ACC112 (cell line): ENCODE measurements at regions not wholly inside any gene's neighbourhood (a gene's known extent, or its start where the extent isn't known, plus 50 kb on each side); places are given as distances from the start of the nearest gene placed in this dataset.

ENCODE experiments used
- H2AFZ ChIP-seq: fragments of 200-600 bp; sonication (generic); one replicate; pipeline ENCODE4 v1.6.0; 2017; ENCODE audit warnings: antibody characterized with exemption, low read length; ENCODE audit not compliant: unreplicated experiment
- H3K27ac ChIP-seq: fragments of 200-600 bp; sonication (generic); 2 replicates; pipeline ENCODE4 v1.5.1; 2014; ENCODE audit warnings: low read depth, mild to moderate bottlenecking, antibody characterized with exemption, low read length, moderate library complexity
- H3K27me3 ChIP-seq: fragments of 200-600 bp; sonication (generic); 2 replicates; pipeline ENCODE4 v1.6.1; 2014; ENCODE audit warnings: mild to moderate bottlenecking, antibody characterized with exemption, low read length, moderate library complexity, mixed read lengths; ENCODE audit not compliant: insufficient read depth
- H3K36me3 ChIP-seq: fragments of 200-600 bp; sonication (generic); 2 replicates; pipeline ENCODE4 v1.6.1; 2016; ENCODE audit warnings: mild to moderate bottlenecking, antibody characterized with exemption, low read length, moderate library complexity, mixed read lengths; ENCODE audit not compliant: insufficient read depth
- H3K4me1 ChIP-seq: fragments of 200-600 bp; sonication (generic); one replicate; pipeline ENCODE4 v1.6.1; 2016; ENCODE audit warnings: low read length, mixed read lengths; ENCODE audit not compliant: insufficient read depth, unreplicated experiment, control insufficient read depth
- H3K4me3 ChIP-seq: fragments of 200-600 bp; sonication (generic); 2 replicates; pipeline ENCODE4 v1.5.1; 2014; ENCODE audit warnings: mild to moderate bottlenecking, low read depth, low read length
- H3K79me2 ChIP-seq: fragments of 200-600 bp; sonication (generic); one replicate; pipeline ENCODE4 v1.6.0; 2016; ENCODE audit warnings: low read length; ENCODE audit not compliant: control insufficient read depth, unreplicated experiment, insufficient read depth

DNA sequence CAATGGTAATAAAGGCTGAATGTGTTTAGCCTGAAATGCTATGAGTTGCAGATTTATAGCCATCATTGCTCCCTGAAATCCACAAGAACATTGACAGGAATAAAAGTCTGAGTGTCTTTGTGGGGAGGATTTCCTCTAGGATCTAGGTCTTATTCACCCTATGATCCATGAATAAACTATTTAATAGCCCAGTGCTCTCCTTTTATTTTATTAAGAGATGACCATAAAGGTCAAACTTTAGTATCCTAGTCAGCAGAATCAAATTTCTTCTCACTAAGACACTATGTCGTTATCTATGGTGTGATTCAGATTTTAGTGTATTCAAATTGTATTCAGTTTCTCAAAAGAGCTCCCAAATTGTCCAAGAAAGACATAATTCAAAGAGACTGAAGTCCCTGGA, 67.8 kb upstream of the AKR1E2 start:
- Histone ChIP-seq H3K36me3 (no peaks in the 10 kb centered on the region), H3K27ac (no peak overlapping the region), H3K4me3 (no peak overlapping the region), H3K27me3 (no peaks in the 10 kb centered on the region), H2AFZ (no peak overlapping the region), H3K79me2 (no peaks in the 10 kb centered on the region), H3K4me1 (peaks cover 4% of the 10 kb centered on the region)

DNA sequence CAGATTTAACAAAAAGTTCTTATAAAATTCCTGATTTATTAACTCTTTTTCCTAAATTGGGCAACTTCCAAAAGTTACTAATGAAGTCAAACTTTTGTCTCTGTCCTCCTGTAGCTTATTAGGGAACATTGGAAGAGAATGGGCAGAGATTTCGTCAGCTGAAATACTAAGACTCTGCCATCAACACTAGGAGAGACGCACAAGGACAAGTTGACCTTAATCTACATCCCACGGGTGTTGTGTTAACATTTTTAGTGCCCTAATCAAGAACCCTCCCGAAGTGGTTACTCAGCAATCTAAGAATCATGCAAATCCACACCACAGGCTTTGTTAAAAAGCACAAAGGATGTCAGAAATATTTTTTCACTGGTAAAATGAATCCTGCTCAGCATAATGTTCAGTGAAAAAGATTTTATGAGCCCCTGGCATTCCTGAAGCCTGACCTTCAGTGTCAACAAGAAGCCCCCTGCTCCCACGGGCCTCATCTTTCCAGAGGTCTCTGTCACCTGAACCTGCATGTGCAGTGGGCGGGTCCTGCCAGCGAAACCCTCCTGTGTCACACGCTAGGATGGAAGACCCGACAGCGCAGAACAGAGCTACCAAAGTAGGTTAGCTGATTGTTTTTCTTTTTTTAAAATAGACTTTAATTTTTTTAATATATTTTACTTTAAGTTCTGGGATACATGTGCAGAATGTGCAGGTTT, 70.6 kb upstream of the AKR1E2 start:
- Histone ChIP-seq H3K27ac (no peak overlapping the region), H3K36me3 (no peaks in the 10 kb centered on the region), H3K27me3 (no peaks in the 10 kb centered on the region), H3K4me3 (no peak overlapping the region), H3K79me2 (no peaks in the 10 kb centered on the region), H3K4me1 (no peaks in the 10 kb centered on the region), H2AFZ (no peak overlapping the region)

DNA sequence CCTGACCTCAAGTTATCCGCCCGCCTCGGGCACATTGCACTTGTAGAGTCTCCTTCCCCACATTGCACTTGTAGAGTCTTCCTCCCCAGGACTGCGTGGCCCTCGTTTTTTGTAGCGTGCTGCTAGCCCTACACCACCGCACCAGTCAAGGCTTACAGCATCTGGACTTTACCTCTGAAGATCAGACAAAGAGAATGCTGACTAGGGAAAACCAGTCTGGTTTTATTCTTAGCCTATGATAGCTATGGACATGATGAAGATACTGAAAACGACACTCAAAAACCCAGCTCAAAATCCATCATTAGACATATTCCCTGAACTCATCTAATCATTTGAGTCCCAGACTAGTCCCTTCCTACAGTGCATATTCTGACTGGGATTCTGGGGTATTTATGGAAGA, 71.9 kb upstream of the AKR1E2 start:
- no peaks in the 10 kb centered on the region for H3K36me3 ChIP-seq

DNA sequence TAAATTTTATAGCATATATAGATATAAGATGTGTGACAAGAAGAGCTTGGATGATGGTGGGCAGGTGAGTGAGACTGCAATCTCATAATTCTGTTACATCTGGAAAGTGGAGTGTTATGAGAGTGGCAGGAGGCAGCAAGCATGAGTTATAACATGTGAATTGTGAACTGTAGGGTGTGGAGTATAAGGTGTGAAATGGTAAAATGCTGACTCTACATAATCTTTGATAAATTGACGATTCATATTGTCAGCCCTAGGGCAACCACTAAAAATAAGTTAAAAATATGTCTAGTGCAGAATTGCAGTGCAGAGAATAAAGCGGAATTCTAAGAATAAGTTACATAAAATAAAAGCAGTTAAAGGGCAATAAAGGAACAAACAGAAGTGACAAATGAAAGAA, 74.8 kb upstream of the AKR1E2 start:
- H3K36me3 ChIP-seq: no peaks in the 10 kb centered on the region
- no peak overlapping the region for H3K27ac ChIP-seq
- no peak overlapping the region for H3K4me3 ChIP-seq
- H2AFZ ChIP-seq: no peak overlapping the region
- no peaks in the 10 kb centered on the region for H3K27me3 ChIP-seq
- no peaks in the 10 kb centered on the region for H3K79me2 ChIP-seq
- no peaks in the 10 kb centered on the region for H3K4me1 ChIP-seq

More for the DNA sequence above, 71.9 kb upstream of the AKR1E2 start:
- no peaks in the 10 kb centered on the region for H3K4me1 ChIP-seq
- H3K27me3 ChIP-seq: no peaks in the 10 kb centered on the region
- H3K27ac ChIP-seq: no peak overlapping the region
- H3K79me2 ChIP-seq: no peaks in the 10 kb centered on the region
- H3K4me3 ChIP-seq: no peak overlapping the region
- H2AFZ ChIP-seq: no peak overlapping the region

DNA sequence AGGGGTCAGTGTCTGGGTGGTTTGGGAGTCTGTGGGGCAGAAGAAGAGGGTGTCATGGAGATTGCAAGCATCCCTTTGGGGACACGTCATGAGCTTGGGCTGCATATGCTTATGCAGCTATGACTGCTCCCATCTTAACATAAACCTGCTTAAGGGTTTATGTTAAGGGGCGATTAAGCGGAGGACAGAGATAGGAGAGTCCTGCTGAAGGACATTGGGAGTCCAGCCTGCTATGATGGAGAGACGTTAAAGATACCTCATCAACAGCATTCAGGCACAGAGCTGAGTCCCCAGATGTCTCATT, 76.8 kb upstream of the AKR1E2 start:
- no peak overlapping the region for H2AFZ ChIP-seq
- H3K27me3 ChIP-seq: no peaks in the 10 kb centered on the region
- no peaks in the 10 kb centered on the region for H3K79me2 ChIP-seq
- H3K27ac ChIP-seq: no peak overlapping the region
- H3K4me3 ChIP-seq: no peak overlapping the region
- H3K36me3 ChIP-seq: no peaks in the 10 kb centered on the region
- no peaks in the 10 kb centered on the region for H3K4me1 ChIP-seq

DNA sequence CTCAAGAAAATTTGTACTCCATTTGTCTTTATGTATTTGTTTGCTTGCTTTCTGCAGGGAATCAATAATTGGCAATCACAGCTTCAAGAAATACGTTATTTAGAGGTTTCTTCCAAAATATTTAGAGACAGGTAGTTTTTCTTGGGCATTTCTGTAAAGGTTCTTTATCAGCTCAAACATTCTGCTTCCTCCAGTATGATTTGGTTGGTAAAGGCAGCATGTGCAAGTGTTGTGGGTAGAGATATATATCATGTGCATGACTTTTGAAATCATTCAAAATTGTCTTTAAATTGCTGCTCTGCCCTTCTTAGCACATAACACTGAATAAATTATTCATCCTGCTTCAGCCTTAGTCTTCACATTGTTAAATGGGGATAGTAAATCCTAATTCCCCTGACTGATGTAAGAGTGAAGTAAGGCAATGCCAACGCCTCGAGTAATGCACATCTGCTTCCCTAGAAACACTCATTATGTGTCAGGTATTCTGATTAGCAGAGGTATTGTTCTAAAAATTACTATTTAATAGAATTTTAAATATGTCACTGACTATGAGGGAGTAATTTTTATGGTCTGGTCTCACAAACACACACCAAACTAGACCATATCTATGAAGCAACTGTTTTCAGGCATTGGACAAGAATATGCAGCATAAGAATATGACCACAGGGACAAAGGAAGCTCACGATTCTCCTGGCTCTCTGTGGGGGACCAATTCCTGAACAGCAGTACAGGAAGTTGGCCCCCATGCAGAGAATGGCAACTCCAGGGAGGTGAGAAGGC, 77.3 kb upstream of the AKR1E2 start:
- H3K36me3 ChIP-seq: no peaks in the 10 kb centered on the region
- H3K79me2 ChIP-seq: no peaks in the 10 kb centered on the region

DNA sequence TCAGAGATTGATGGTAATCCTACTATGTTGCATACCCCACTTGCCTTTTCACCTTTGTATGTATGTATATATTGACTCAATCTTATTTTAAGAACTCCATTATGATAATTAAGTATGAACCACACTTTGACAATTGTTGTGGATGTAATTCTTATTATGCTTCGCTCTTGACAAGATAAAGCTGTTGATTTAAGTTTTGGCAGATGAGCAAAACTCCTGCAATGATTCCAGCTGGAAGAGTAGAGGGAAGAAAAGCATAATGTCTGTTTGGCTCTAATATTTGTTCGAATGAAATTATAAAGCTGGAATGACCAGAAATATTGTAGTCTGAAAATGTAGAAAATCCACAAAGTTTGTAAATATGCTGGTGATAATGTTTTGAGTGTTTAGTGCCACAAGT, 83.8 kb upstream of the AKR1E2 start:
- Histone ChIP-seq H3K36me3 (no peaks in the 10 kb centered on the region), H3K4me1 (no peaks in the 10 kb centered on the region), H3K27ac (no peak overlapping the region), H2AFZ (no peak overlapping the region), H3K4me3 (no peak overlapping the region), H3K79me2 (no peaks in the 10 kb centered on the region), H3K27me3 (no peaks in the 10 kb centered on the region)

More for the DNA sequence above, 77.3 kb upstream of the AKR1E2 start:
- no peaks in the 10 kb centered on the region for H3K27me3 ChIP-seq
- H2AFZ ChIP-seq: no peak overlapping the region
- H3K4me1 ChIP-seq: no peaks in the 10 kb centered on the region
- no peak overlapping the region for H3K4me3 ChIP-seq
- H3K27ac ChIP-seq: no peak overlapping the region

DNA sequence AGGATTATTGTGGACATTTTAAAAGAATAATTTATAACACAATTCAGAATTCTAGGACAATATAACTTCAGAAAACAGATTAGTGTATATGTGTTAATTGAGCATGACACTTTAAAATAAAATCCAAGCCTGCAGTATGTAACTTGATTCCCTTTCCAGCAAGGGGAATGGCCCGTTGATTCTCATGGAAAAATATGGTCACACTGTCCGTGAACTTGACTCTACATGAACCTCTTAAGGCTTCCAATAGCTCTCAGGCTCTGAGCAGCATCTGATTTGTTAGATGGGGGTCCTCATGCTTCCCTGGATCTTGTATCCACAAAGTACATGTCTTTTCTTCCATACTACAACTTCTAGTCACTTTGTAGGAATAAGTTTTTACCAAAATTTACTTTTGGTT, 85.5 kb upstream of the AKR1E2 start:
- Histone ChIP-seq H3K27ac (no peak overlapping the region), H3K4me1 (no peaks in the 10 kb centered on the region)

DNA sequence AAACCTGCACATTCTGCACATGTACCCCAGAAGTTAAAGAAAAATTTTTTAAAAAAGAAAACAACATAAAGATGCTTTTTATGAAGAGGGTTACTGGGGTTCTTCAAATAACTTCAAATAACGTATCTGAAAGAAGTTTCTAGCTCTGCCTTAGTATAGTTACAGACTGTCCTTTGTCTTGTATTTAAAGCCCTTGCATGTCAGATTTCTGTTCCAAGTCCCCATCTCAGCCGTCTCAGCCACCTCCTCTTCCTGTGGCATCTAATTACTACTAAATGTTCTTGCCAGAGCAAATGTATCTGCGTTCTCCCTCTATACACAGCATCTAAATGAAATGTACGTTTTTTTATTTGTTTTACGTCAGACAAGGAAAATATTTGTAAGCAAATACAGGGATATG, 89.4 kb upstream of the AKR1E2 start:
- Histone ChIP-seq H3K36me3 (no peaks in the 10 kb centered on the region), H2AFZ (no peak overlapping the region), H3K27ac (no peak overlapping the region), H3K4me1 (no peaks in the 10 kb centered on the region), H3K4me3 (no peak overlapping the region), H3K79me2 (no peaks in the 10 kb centered on the region), H3K27me3 (no peaks in the 10 kb centered on the region)

More for the DNA sequence above, 85.5 kb upstream of the AKR1E2 start:
- H3K4me3 ChIP-seq: no peak overlapping the region
- H3K79me2 ChIP-seq: no peaks in the 10 kb centered on the region
- no peak overlapping the region for H2AFZ ChIP-seq
- no peaks in the 10 kb centered on the region for H3K36me3 ChIP-seq
- H3K27me3 ChIP-seq: no peaks in the 10 kb centered on the region

DNA sequence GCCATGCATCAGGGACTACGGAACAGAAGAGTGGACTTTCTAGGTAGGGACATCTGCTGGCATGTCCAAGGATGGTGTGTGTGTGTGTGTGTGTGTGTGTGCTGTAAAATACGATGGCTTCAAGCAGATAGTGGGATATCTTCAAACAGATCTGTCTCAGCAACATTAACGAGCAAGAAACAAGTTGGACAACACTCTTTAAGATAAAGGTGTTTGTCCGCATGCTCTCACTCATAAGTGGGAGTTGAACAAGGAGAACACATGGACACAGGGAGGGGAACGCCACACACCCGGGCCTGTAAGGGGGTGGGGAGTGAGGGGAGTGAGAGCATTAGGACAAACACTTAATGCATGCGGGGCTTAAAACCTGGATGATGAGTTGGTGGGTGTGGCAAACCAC, 89.8 kb upstream of the AKR1E2 start:
- Histone ChIP-seq H2AFZ (no peak overlapping the region), H3K4me3 (no peak overlapping the region), H3K36me3 (no peaks in the 10 kb centered on the region), H3K79me2 (no peaks in the 10 kb centered on the region), H3K4me1 (no peaks in the 10 kb centered on the region), H3K27ac (no peak overlapping the region), H3K27me3 (no peaks in the 10 kb centered on the region)

DNA sequence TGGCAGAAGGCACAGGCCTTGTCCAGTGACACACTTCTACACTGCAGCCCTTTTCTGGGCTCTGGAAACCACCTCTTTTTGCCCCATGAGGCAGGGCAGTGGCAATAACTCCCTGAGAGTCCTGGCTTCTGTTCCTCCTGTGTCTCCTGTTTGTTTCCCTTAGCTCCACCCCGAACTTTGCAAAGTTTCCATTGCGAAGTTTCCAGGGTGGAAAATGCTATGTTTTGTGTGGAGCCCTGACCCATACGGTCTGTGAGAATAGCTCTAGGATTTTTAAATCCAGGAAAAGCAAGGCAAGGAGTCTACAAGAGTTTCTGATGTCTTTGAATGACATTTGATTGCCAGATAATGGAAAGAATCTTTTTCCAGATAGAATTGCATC, 92.2 kb upstream of the AKR1E2 start:
- Histone ChIP-seq H3K36me3 (no peaks in the 10 kb centered on the region), H3K4me1 (no peaks in the 10 kb centered on the region), H2AFZ (no peak overlapping the region), H3K4me3 (no peak overlapping the region), H3K27ac (no peak overlapping the region), H3K79me2 (no peaks in the 10 kb centered on the region), H3K27me3 (no peaks in the 10 kb centered on the region)
